NCI-H2227 (cell line): ENCODE measurements at regions not wholly inside any gene's neighbourhood (a gene's known extent, or its start where the extent isn't known, plus 50 kb on each side); places are given as distances from the start of the nearest gene placed in this dataset.
"Not testable (repeated sequence)": the region's sequence is repeated elsewhere in the genome, so short reads cannot be mapped to it uniquely, and the experiment has no call there.

Experiments
- DNase-seq: peaks from one replicate; lab custom pipeline; 2025; ENCODE audit not compliant: unreplicated experiment; lab: John Stamatoyannopoulos, UW

GRCh38 chr10:121355161-121355560 is 243.1 kb downstream of the FGFR2 start:
- DNase-seq: no peak

- DNase-seq: no peak
Observed at GRCh38 chr10:121356183-121356582, 242.1 kb downstream of the FGFR2 start.

GRCh38 chr10:121357401-121357800 is 240.8 kb downstream of the FGFR2 start:
- DNase-seq: no peak

GRCh38 chr10:121362026-121362425 is 236.2 kb downstream of the FGFR2 start:
- DNase-seq: no peak

GRCh38 chr10:121365566-121365965 is 232.7 kb downstream of the FGFR2 start:
- DNase-seq: no peak

GRCh38 chr10:121368347-121369025 is 229.8 kb downstream of the FGFR2 start:
- DNase-seq: peak; percentile 1

- no peak for DNase-seq
Observed at GRCh38 chr10:121369616-121370015, 228.6 kb downstream of the FGFR2 start.

- DNase-seq: no peak
Observed at GRCh38 chr10:121371836-121372235, 226.4 kb downstream of the FGFR2 start.

- no peak for DNase-seq
Observed at GRCh38 chr10:121373411-121373810, 224.8 kb downstream of the FGFR2 start.

- DNase-seq: no peak
Observed at GRCh38 chr10:121374121-121374520, 224.1 kb downstream of the FGFR2 start.

- peak; percentile 36 for DNase-seq
Observed at GRCh38 chr10:121375172-121375571, 223.1 kb downstream of the FGFR2 start.

- no peak for DNase-seq
Observed at GRCh38 chr10:121378251-121378801, 219.9 kb downstream of the FGFR2 start.

- no peak for DNase-seq
Observed at GRCh38 chr10:121379013-121379412, 219.2 kb downstream of the FGFR2 start.

GRCh38 chr10:121380211-121380610 is 218.0 kb downstream of the FGFR2 start:
- no peak for DNase-seq

- DNase-seq: not testable (repeated sequence)
Observed at GRCh38 chr10:121382029-121382520, 216.2 kb downstream of the FGFR2 start.

GRCh38 chr10:121385136-121385535 is 213.1 kb downstream of the FGFR2 start:
- DNase-seq: no peak

- no peak for DNase-seq
Observed at GRCh38 chr10:121392657-121393056, 205.6 kb downstream of the FGFR2 start.

- DNase-seq: no peak
Observed at GRCh38 chr10:121393522-121393921, 204.7 kb downstream of the FGFR2 start.

GRCh38 chr10:121400507-121400906 is 197.7 kb downstream of the FGFR2 start:
- DNase-seq: not testable (repeated sequence)

GRCh38 chr10:121403527-121403926 is 194.7 kb downstream of the FGFR2 start:
- no peak for DNase-seq

GRCh38 chr10:121404611-121405010 is 193.6 kb downstream of the FGFR2 start:
- no peak for DNase-seq

- DNase-seq: no peak
Observed at GRCh38 chr10:121405096-121405495, 193.1 kb downstream of the FGFR2 start.

GRCh38 chr10:121405549-121405948 is 192.7 kb downstream of the FGFR2 start:
- no peak for DNase-seq
